Liver (tissue), 8 donors: ENCODE measurements at regions not wholly inside any gene's neighbourhood (a gene's known extent, or its start where the extent isn't known, plus 50 kb on each side); places are given as distances from the start of the nearest gene placed in this dataset.

Experiments used
- DNase-seq: peaks from one replicate; pipeline ENCODE4 v3.0.0-alpha.2; 2017; ENCODE audit warnings: low spot score
- H3K27ac ChIP-seq, 2 donors: one replicate each; pipeline ENCODE4 v1.7.0; 2013; ENCODE audit warnings: inconsistent platforms in 2 of 2, low read length in 2 of 2, control low read depth in 1 of 2, low read depth in 1 of 2, mild to moderate bottlenecking in 1 of 2
- H3K27me3 ChIP-seq, 4 donors: one replicate each; pipeline versions ENCODE4 v1.6.1 to v1.7.0; 2013; ENCODE audit warnings: low read length in 3 of 4, inconsistent platforms in 1 of 4, mild to moderate bottlenecking in 1 of 4, moderate library complexity in 1 of 4; ENCODE audit not compliant: control insufficient read depth in 4 of 4, insufficient read depth in 4 of 4
- H3K36me3 ChIP-seq, 4 donors: one replicate each; pipeline versions ENCODE4 v1.6.1 to v1.7.0; 2013; ENCODE audit warnings: low read length in 3 of 4, mild to moderate bottlenecking in 3 of 4, low read depth in 1 of 4, moderate library complexity in 1 of 4; ENCODE audit not compliant: control insufficient read depth in 4 of 4, insufficient read depth in 3 of 4
- H3K4me1 ChIP-seq, 4 donors: one replicate each; pipeline versions ENCODE4 v1.6.1 to v1.7.0; 2013; ENCODE audit warnings: low read length in 3 of 4, mild to moderate bottlenecking in 3 of 4, moderate library complexity in 1 of 4; ENCODE audit not compliant: control insufficient read depth in 4 of 4, insufficient read depth in 4 of 4
- H3K4me3 ChIP-seq, 3 donors: one replicate each; pipeline versions ENCODE4 v1.6.1 to v1.7.0; 2013; ENCODE audit warnings: low read length in 3 of 3, control low read depth in 1 of 3, low read depth in 1 of 3, mild to moderate bottlenecking in 1 of 3
- H3K9ac ChIP-seq, 2 donors: one replicate each; pipeline ENCODE4 v1.7.0; 2013; ENCODE audit warnings: low read length in 2 of 2, mild to moderate bottlenecking in 2 of 2, moderate library complexity in 2 of 2, control low read depth in 1 of 2, low read depth in 1 of 2
- H3K9me3 ChIP-seq, 4 donors: one replicate each; pipeline versions ENCODE4 v1.6.1 to v1.7.0; 2013; ENCODE audit warnings: low read length in 3 of 4; ENCODE audit not compliant: control insufficient read depth in 4 of 4
- EGR1 ChIP-seq, 2 donors: IDR thresholded peaks; 2 replicates each; pipeline ENCODE4 v1.6.1; 2016 to 2018; ENCODE audit warnings: antibody characterized with exemption in 2 of 2, low read depth in 2 of 2
- FOXA1 ChIP-seq: IDR thresholded peaks from 2 replicates; pipeline ENCODE4 v1.6.1; 2016; ENCODE audit warnings: antibody characterized with exemption
- FOXA2 ChIP-seq: IDR thresholded peaks from 2 replicates; pipeline ENCODE4 v1.6.1; 2016; ENCODE audit warnings: antibody characterized with exemption
- HNF4A ChIP-seq, 2 donors: conservative IDR thresholded peaks; 2 replicates each; pipeline ENCODE4 v1.6.1; 2016; ENCODE audit warnings: antibody characterized with exemption in 2 of 2, mild to moderate bottlenecking in 2 of 2
- HNF4G ChIP-seq: IDR thresholded peaks from 2 replicates; pipeline ENCODE4 v1.6.1; 2016; ENCODE audit warnings: antibody characterized with exemption
- JUND ChIP-seq, 2 donors: IDR thresholded peaks; 2 replicates each; pipeline ENCODE4 v1.6.1; 2016; ENCODE audit warnings: antibody characterized with exemption in 2 of 2
- NR2F2 ChIP-seq: IDR thresholded peaks from 2 replicates; pipeline ENCODE4 v1.6.1; 2016; ENCODE audit warnings: antibody characterized with exemption
- RAD21 ChIP-seq, 2 donors: IDR thresholded peaks; 2 replicates each; pipeline ENCODE4 v1.6.1; 2016; ENCODE audit warnings: antibody characterized with exemption in 2 of 2, mild to moderate bottlenecking in 2 of 2
- RXRA ChIP-seq, 2 donors: IDR thresholded peaks; 2 replicates each; pipeline ENCODE4 v1.6.1; 2017 to 2018; ENCODE audit warnings: antibody characterized with exemption in 2 of 2, mild to moderate bottlenecking in 1 of 2
- SP1 ChIP-seq: IDR thresholded peaks from 2 replicates; pipeline ENCODE4 v1.6.1; 2018; ENCODE audit warnings: antibody characterized with exemption, mild to moderate bottlenecking
- YY1 ChIP-seq: IDR thresholded peaks from 2 replicates; pipeline ENCODE4 v1.6.1; 2016; ENCODE audit warnings: antibody characterized with exemption, mild to moderate bottlenecking
- WGBS: extraction: QIAGEN DNeasy Blood & Tissue Kit; methylation state at CpG from one replicate; pipeline ENCODE4 v1.1.7; 2013; 5-methylcytosine and 5-hydroxymethylcytosine counted together
- TF ChIP-seq, protein P1 (sequence below): IDR thresholded peaks from 2 replicates; pipeline ENCODE4 v1.6.1; 2016; ENCODE audit warnings: antibody characterized with exemption, mild to moderate bottlenecking
- TF ChIP-seq, protein P2 (sequence below): IDR thresholded peaks from 2 replicates; pipeline ENCODE4 v1.6.1; 2016; ENCODE audit warnings: antibody characterized with exemption
- TF ChIP-seq, protein P3 (sequence below): fragments of 150-350 bp; IDR thresholded peaks from 2 replicates; pipeline ENCODE4 v1.5.1; 2017; ENCODE audit warnings: improper control_type of control experiment, low read depth, low read length; ENCODE audit not compliant: missing input control
- TF ChIP-seq, protein P4 (sequence below): IDR thresholded peaks from 2 replicates; pipeline ENCODE4 v1.6.1; 2016; ENCODE audit warnings: antibody characterized with exemption
- donor health status: healthy.
- donor health status: healthy.
- donor health status: healthy.
- donor health status: healthy.
- donor health status: healthy.

DNA sequence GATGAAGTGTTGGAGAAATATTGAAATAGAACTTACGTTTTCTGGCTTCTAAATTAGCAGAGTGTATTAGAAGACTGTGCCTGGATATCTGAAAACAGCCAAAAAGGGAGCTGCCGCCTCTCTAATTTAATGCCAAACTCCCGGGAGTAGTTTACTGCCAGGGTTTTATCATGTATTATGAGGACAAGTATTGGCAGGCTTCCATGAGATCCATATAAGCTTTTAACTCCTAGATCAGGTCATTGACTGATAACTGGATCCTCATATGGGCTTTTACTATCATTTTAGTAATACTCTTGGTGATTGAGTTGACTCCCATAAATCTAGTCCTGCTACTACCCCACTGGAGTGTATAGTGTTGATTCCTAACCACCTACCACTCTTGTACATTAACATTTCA lies 178.4 kb upstream of the CXADR start:
- 58% methylated on average over 3 of the region's 3 CpGs for WGBS
- Histone ChIP-seq H3K9ac (no peak overlapping the region), H3K4me1 (no peaks in the 10 kb centered on the region), H3K27me3 (no peaks in the 10 kb centered on the region), H3K9me3 (no peaks in the 10 kb centered on the region), H3K4me3 (no peak overlapping the region), H3K36me3 (no peaks in the 10 kb centered on the region), H3K27ac (no peak overlapping the region)
- TF ChIP-seq JUND (IDR thresholded peaks at IDR 0.05) = no peak
- DNase-seq = no peak

DNA sequence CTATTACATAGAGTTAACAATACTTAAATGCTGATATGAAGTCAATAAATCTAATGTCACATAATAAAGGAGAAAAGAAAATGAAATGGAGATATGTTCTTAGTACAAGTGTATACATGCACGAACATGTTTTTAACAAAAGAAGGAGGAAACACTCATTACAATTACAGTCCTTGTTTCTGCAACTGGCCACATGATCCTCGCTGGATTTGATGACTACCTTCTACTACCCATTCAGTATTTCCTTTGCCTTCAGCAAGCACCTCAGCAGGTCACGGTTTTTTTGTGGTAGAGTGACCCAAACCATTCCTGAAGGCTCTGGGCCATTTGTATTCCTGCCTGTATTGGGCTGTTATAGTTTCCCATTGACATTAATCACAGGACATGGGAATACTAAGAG lies 172.8 kb upstream of the CXADR start:
- WGBS = 57% methylated on average over 3 of the region's 3 CpGs
- H3K36me3 ChIP-seq = no peaks in the 10 kb centered on the region
- no peak for DNase-seq
- no peaks in the 10 kb centered on the region for H3K4me1 ChIP-seq
- no peaks in the 10 kb centered on the region for H3K27me3 ChIP-seq
- TF ChIP-seq, protein P1, sequence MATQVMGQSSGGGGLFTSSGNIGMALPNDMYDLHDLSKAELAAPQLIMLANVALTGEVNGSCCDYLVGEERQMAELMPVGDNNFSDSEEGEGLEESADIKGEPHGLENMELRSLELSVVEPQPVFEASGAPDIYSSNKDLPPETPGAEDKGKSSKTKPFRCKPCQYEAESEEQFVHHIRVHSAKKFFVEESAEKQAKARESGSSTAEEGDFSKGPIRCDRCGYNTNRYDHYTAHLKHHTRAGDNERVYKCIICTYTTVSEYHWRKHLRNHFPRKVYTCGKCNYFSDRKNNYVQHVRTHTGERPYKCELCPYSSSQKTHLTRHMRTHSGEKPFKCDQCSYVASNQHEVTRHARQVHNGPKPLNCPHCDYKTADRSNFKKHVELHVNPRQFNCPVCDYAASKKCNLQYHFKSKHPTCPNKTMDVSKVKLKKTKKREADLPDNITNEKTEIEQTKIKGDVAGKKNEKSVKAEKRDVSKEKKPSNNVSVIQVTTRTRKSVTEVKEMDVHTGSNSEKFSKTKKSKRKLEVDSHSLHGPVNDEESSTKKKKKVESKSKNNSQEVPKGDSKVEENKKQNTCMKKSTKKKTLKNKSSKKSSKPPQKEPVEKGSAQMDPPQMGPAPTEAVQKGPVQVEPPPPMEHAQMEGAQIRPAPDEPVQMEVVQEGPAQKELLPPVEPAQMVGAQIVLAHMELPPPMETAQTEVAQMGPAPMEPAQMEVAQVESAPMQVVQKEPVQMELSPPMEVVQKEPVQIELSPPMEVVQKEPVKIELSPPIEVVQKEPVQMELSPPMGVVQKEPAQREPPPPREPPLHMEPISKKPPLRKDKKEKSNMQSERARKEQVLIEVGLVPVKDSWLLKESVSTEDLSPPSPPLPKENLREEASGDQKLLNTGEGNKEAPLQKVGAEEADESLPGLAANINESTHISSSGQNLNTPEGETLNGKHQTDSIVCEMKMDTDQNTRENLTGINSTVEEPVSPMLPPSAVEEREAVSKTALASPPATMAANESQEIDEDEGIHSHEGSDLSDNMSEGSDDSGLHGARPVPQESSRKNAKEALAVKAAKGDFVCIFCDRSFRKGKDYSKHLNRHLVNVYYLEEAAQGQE = no peak
- no peak for TF ChIP-seq YY1
- no peak for TF ChIP-seq JUND (IDR thresholded peaks at IDR 0.05)
- no peak for TF ChIP-seq HNF4G
- TF ChIP-seq RAD21 (IDR thresholded peaks at IDR 0.05) = no peak
- no peak for TF ChIP-seq FOXA1
- TF ChIP-seq, protein P2, sequence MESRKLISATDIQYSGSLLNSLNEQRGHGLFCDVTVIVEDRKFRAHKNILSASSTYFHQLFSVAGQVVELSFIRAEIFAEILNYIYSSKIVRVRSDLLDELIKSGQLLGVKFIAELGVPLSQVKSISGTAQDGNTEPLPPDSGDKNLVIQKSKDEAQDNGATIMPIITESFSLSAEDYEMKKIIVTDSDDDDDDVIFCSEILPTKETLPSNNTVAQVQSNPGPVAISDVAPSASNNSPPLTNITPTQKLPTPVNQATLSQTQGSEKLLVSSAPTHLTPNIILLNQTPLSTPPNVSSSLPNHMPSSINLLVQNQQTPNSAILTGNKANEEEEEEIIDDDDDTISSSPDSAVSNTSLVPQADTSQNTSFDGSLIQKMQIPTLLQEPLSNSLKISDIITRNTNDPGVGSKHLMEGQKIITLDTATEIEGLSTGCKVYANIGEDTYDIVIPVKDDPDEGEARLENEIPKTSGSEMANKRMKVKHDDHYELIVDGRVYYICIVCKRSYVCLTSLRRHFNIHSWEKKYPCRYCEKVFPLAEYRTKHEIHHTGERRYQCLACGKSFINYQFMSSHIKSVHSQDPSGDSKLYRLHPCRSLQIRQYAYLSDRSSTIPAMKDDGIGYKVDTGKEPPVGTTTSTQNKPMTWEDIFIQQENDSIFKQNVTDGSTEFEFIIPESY = no peak
- TF ChIP-seq NR2F2 = no peak
- no peak for TF ChIP-seq SP1
- no peak for TF ChIP-seq FOXA2
- no peak for TF ChIP-seq EGR1 (IDR thresholded peaks at IDR 0.05; ENCODE audit: low read depth in 2 of 2)
- no peak for TF ChIP-seq HNF4A (conservative IDR thresholded peaks at IDR 0.05)
- TF ChIP-seq, protein P3, sequence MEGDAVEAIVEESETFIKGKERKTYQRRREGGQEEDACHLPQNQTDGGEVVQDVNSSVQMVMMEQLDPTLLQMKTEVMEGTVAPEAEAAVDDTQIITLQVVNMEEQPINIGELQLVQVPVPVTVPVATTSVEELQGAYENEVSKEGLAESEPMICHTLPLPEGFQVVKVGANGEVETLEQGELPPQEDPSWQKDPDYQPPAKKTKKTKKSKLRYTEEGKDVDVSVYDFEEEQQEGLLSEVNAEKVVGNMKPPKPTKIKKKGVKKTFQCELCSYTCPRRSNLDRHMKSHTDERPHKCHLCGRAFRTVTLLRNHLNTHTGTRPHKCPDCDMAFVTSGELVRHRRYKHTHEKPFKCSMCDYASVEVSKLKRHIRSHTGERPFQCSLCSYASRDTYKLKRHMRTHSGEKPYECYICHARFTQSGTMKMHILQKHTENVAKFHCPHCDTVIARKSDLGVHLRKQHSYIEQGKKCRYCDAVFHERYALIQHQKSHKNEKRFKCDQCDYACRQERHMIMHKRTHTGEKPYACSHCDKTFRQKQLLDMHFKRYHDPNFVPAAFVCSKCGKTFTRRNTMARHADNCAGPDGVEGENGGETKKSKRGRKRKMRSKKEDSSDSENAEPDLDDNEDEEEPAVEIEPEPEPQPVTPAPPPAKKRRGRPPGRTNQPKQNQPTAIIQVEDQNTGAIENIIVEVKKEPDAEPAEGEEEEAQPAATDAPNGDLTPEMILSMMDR = no peak
- TF ChIP-seq RXRA (IDR thresholded peaks at IDR 0.05) = no peak
- TF ChIP-seq, protein P4, sequence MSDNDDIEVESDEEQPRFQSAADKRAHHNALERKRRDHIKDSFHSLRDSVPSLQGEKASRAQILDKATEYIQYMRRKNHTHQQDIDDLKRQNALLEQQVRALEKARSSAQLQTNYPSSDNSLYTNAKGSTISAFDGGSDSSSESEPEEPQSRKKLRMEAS = no peak
- H3K4me3 ChIP-seq = no peak overlapping the region
- no peak overlapping the region for H3K9ac ChIP-seq
- no peak overlapping the region for H3K27ac ChIP-seq
- H3K9me3 ChIP-seq = no peaks in the 10 kb centered on the region
